ENCODE measurements at regions not wholly inside any gene's neighbourhood (a gene's known extent, or its start where the extent isn't known, plus 50 kb on each side); places are given as distances from the start of the nearest gene placed in this dataset.

DNA sequence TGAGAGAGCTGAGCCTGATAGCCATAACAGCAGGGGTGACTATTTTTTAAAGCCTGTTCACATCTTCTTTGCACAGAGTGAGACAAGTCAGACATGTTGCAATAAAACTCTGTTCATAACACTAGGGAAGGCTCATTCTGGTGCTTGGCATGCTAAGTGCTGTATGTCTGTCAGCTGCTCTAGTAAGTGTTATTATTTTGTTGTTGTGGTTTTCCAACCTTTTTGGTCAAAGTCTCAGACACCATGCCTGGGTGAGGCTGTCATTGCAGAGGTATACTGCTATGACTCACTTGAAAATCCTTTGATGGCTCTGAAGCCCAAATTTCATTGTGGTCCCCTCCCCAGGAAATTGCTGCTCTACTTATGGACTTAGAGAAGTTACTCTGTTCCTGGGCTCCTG, 129.7 kb downstream of the ADRA2A start:
- Histone ChIP-seq H3K4me3 (no peak overlapping the region), H3K9me3 (no peaks in the 10 kb centered on the region), H3K4me1 (no peaks in the 10 kb centered on the region), H3K27me3 (replicated peaks in 1 of 7) (peaks cover 0 to 4% (median 0%) of the 10 kb centered on the region in 7 donors), H3K36me3 (no peaks in the 10 kb centered on the region), H3K27ac (no peak overlapping the region)
- TF ChIP-seq POLR2AphosphoS5 (IDR thresholded peaks at IDR 0.05): no peak
- intact Hi-C loops (cut with DNase I; ENCODE audit: low total_unique reads): no loop called here
- DNase-seq: no peak

- Histone ChIP-seq H3K36me3 (no peaks in the 10 kb centered on the region), H3K4me1 (no peaks in the 10 kb centered on the region), H3K27ac (no peak overlapping the region), H3K4me3 (no peak overlapping the region), H3K9me3 (no peaks in the 10 kb centered on the region), H3K27me3 (replicated peaks in 1 of 7) (peaks cover 0 to 4% (median 0%) of the 10 kb centered on the region in 7 donors)
- DNase-seq: no peak
- TF ChIP-seq POLR2A (IDR thresholded peaks at IDR 0.05) (no peak), POLR2AphosphoS5 (IDR thresholded peaks at IDR 0.05) (no peak), CTCF (IDR thresholded peaks at IDR 0.05 in 8 of 11, conservative IDR thresholded peaks at IDR 0.05 in 3 of 11) (no peak)
- 27 to 59% (median 38%) methylated on average over 5 of the region's 5 CpGs for WGBS, 5 donors
- intact Hi-C loops (cut with DNase I; ENCODE audit: low total_unique reads): no loop called here
Measured at GRCh38 chr10:111207500-111207899, 130.7 kb downstream of the ADRA2A start.

DNA sequence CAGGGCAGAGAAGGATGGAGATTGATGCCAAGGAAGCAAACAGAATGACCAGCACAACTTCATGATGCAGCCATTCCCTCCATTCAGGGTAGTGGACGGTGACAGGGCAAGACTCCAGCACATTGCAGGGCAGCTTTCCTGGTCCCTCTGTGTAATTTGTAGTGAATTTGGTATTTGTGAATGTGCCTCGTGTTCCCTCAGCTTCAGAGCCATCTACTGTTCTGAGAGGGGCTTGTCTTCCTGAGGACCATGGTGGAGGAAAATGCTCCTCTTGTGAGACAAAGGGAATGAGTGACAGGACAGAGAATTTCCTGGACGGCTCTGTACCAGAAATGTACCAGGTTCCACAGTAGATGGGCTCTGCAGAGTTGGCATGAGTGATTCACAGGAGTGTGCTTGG, 132.1 kb downstream of the ADRA2A start:
- TF ChIP-seq POLR2A (IDR thresholded peaks at IDR 0.05): no peak
- no peak for TF ChIP-seq CTCF (IDR thresholded peaks at IDR 0.05 in 8 of 11, conservative IDR thresholded peaks at IDR 0.05 in 3 of 11)
- TF ChIP-seq POLR2AphosphoS5 (IDR thresholded peaks at IDR 0.05): no peak
- no peaks in the 10 kb centered on the region for H3K4me1 ChIP-seq
- H3K27me3 ChIP-seq (replicated peaks in 1 of 7): peaks cover 0 to 4% (median 0%) of the 10 kb centered on the region in 7 donors
- no peaks in the 10 kb centered on the region for H3K36me3 ChIP-seq
- no peak overlapping the region for H3K27ac ChIP-seq
- H3K9me3 ChIP-seq: no peaks in the 10 kb centered on the region
- H3K4me3 ChIP-seq: no peak overlapping the region
- 64 to 78% (median 66%) methylated on average over 3 of the region's 3 CpGs for WGBS, 5 donors
- intact Hi-C loops (cut with DNase I; ENCODE audit: low total_unique reads): no loop called here
- DNase-seq: no peak

DNA sequence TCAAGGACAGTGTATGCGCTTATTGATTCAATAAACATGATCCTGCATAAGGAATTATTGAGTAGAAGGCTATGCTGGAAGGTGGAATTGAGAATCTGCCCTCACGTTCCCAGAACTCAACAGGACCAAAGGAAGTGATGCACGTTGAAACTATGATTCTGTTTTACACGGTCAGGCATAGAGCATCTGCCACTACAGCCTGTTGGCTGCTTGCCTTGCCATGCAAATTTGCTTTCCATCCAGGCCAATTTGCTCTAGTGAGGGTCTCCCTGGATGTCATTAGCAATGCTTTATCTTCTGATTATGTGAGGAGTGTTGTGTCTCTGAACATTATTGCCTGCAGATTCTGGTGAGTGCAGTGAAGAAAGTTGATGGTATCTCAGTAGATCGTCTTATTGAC, 132.9 kb downstream of the ADRA2A start:
- DNase-seq: no peak
- WGBS, 5 donors: 71 to 84% (median 76%) methylated on average over 5 of the region's 5 CpGs

More for the DNA sequence above, 132.9 kb downstream of the ADRA2A start:
- Histone ChIP-seq H3K9me3 (peaks cover 0 to 7% (median 0%) of the 10 kb centered on the region in 8 donors), H3K27me3 (replicated peaks in 1 of 7) (peaks cover 0 to 4% (median 0%) of the 10 kb centered on the region in 7 donors), H3K27ac (no peak overlapping the region), H3K4me3 (no peak overlapping the region), H3K36me3 (no peaks in the 10 kb centered on the region), H3K4me1 (no peaks in the 10 kb centered on the region)
- intact Hi-C loops (cut with DNase I; ENCODE audit: low total_unique reads): no loop called here
- no peak for TF ChIP-seq CTCF (IDR thresholded peaks at IDR 0.05 in 8 of 11, conservative IDR thresholded peaks at IDR 0.05 in 3 of 11)
- no peak for TF ChIP-seq POLR2A (IDR thresholded peaks at IDR 0.05)
- no peak for TF ChIP-seq POLR2AphosphoS5 (IDR thresholded peaks at IDR 0.05)

Data from spleen (tissue), 11 donors.